ENCODE measurements at regions not wholly inside any gene's neighbourhood (a gene's known extent, or its start where the extent isn't known, plus 50 kb on each side); places are given as distances from the start of the nearest gene placed in this dataset.
"Not testable (repeated sequence)": the region's sequence is repeated elsewhere in the genome, so short reads cannot be mapped to it uniquely, and the experiment has no call there.

DNA sequence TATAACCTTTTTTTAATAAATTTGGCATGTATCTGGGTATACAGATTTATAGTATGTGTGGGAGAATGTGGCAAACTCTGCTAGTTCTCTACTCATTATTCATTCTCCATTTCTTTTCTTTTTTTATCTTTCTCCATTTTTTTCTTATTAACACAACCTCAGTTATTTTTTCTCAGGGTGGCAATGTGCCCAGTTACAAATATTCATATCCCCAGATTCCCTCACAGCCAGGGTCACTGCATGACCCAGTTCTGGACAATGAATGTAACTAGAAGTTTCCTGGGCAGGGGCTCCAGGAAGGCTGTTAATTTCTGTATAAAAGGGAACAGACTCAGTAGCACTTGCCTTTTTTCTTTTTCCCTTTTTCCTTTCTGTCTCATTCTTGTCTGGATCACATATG is 95.6 kb downstream of the VCPKMT start:
- no peak for DNase-seq

DNA sequence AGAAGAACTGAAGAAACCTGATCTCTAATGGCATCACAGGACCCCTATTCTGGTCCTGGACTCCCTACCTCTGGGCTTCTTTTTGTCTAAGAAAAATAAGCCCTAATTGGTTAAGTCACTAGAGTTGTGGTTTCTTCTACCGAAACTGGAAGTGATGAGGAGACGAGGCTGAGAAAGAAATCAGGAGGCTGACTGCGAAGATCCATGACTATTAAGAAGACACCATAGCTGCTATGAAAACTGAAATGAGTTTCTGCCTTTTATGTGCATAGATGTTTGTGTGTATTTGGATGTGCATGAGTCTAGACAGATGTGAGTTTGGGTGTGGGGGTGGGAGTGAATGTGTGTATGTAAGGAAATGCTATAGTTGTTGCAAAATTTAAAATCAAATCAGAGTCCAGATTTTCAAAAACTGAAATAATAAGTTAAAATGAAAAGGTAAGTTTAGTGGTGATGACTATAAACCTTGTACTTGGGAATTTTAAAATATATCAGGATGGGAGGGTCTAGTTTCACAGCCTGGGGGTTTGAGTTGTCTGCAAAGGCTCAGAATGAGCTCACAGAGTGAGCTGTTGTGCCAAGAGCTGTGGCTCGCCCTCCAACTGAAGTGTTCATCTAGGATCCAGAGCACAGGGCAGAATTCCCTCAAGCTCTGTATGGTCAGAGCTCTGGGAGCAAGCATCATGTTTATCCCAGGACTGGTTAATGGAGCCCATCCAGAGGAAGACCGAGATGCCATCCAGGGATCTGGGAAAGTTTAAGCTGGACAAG is 94.9 kb downstream of the VCPKMT start:
- DNase-seq: peak; percentile 62

DNA sequence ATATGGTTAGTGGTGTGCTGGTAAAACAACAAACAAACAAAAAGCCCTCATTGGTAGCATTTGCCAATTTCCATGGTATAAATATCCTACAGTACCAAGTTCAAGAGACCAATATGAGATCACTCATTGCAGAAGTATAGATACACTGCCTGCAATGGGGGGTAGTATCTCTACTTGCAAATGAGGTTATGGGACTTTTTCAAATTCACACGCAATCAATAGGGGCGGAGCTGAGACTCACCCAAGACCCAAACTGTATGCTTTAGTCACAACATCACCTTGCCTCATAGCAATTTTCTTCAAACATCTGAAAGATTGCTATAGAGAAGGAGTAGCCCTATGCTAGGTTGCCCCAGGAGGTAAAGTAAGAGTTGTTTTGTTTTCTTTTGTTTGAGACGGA is 93.7 kb downstream of the VCPKMT start:
- DNase-seq: no peak

DNA sequence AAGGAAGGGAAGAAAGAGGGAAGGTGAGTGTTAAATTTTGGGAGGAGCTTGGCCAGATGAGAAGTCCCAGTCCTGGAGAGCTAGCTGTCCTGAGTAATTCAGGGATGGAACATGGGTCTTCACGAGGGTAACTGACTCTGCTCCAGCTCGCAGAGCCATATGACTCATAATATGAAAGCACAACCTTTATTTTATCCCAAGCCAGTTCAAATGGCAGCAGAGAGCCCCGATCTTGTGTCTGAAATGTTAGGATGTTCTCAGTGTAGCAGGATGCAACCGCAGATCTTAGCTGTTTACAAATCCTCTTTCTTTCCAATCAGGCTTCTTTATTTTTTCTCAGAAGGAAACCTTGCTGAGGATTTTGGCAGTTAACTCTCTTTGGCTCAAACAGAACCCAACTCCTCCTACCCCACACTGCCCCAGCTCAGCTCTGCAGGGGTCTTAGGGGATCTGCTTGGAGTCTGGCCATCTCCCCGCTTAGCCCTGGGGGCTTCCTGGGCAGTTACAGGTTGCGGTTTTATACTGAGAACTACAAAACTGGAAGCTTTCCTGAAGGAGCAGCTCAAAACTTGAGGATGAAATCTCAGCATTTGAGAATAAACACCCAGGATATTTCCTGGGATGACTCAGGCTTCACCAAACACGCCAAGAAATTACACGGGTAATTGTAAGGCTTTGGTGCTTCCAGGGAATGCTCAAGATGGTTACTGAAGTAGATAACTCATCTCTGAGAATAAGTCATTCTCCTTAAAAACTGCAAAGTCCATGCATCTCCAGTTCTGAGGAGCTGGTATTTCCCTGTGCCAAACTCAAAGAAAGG is 92.5 kb downstream of the VCPKMT start:
- DNase-seq: no peak

DNA sequence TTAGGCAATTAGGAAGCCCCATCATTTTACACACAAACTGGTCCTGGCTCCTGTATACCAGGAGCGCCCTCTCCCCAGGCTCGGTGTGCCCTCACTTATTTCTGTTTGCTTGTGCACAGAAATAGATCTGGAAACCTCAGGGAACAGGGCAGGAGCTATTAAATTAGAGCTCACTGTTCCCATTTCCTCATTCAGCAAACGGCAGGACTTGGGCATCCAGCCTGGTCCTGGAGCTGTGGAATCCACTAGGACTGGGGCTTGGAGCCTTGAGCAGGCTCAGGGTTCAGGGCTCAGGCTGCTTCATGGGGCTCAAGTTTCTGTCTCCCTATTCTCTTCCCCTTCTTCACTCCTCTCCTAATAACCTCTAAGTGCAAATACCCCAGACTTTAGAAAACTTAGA is 91.3 kb downstream of the VCPKMT start:
- DNase-seq: no peak

DNA sequence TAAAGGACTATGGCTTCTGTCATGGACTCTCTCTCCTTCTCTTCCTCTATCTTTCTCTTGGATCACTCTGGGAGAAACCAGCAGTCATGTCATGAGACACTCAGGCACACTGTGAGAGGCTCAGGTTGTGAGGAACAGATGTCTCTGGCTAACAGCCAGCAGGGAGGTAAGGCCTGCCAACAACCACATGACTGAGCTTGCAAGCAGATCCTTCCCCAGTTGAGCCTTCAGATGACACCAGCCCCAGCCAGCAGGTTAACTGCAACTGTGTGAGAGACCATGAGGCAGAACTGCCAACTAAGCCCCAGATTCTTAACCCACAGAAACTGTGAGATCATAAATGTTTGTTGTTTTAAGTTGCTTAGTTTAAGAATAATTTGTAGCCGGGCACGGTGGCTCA is 90.6 kb downstream of the VCPKMT start:
- DNase-seq: no peak

DNA sequence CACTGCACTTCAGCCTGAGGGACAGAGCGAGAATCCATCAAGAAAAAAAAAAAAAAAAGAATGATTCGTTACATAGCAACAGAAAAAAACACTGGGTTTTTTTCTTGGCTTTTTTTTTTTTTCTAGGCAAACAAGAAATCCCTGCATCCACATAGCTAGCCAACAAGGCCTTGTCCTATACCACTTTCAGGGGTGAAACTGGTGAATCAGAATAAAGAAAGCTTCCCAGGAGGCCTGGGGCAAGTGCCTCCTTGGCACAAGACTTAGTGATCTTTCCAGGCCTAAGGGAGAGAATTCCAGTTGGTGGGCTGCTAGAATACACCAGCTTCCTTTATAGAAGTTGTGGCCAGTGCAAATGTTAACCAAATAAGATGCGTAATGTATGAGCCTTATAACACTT is 90.0 kb downstream of the VCPKMT start:
- no peak for DNase-seq

DNA sequence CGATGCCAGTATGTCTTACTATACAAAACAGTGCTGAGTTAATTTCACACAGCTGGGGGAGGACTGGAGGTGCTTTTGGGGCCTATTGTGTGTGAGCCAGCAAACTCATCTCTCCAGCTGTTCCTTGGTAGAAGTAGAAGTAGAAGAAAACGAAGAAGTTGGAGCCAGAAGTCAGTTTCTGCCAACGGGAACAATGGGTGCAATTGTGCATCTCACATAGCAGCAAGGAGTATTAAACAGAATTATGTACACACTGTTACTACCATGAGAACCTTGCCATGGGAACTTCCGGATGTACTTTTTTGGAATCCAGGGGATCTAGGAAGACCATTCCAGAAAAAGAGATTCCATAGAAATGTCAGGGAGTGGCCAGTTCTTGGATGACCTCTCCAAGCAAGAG is 88.6 kb downstream of the VCPKMT start:
- DNase-seq: no peak

DNA sequence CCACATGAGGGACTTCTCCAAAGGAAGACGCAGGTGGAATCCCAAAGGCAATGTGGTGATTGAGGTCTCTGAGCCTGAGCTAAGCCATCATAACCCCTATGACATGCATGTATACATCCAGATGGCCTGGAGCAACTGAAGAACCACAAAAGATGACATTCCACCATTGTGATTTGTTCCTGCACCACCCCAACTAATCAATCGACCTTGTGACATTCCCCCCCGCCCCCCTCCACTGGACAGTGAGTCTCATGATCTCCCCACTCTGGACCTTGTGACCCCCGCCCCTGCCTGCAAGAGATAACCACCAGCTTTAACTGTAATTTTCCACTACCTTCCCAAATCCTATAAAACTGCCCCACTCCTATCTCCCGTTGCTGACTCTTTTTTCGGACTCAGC is 87.9 kb downstream of the VCPKMT start:
- DNase-seq: no peak

DNA sequence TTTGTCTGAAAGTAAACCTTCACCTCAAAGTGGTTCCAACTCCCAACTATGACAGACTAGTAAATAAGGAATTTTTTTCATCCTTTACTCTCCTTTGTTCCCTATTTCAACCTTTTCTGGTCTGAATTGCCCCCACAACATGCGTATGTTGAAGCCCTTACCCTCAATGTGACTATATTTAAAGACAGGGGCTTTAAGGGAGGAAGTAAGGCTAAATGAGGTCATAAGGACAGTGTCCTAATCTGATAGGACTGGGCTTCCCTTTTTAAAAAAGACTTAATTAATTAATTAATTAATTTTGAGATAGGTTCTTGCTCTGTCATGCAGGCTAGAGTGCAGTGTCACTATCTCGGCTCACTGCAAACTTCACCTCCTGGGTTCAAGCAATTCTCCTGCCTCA is 86.3 kb downstream of the VCPKMT start:
- no peak for DNase-seq

DNA sequence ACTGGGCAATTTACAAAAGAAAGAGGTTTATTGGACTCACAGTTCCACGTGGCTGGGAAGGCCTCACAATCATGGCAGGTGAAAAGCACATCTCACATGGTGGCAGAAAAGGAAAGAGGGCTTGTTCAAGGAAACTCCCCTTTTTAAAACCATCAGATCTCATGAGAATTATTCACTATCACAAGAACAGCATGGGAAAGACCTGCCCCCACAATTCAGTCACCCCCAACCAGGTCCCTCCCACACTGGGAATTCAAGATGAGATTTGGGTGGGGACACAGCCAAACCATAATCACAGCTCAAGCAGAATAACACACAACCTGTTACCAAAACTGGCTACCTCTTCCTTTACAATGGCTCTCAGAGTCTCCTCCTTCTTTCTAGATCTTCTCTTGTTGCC is 85.5 kb downstream of the VCPKMT start:
- not testable (repeated sequence) for DNase-seq

DNA sequence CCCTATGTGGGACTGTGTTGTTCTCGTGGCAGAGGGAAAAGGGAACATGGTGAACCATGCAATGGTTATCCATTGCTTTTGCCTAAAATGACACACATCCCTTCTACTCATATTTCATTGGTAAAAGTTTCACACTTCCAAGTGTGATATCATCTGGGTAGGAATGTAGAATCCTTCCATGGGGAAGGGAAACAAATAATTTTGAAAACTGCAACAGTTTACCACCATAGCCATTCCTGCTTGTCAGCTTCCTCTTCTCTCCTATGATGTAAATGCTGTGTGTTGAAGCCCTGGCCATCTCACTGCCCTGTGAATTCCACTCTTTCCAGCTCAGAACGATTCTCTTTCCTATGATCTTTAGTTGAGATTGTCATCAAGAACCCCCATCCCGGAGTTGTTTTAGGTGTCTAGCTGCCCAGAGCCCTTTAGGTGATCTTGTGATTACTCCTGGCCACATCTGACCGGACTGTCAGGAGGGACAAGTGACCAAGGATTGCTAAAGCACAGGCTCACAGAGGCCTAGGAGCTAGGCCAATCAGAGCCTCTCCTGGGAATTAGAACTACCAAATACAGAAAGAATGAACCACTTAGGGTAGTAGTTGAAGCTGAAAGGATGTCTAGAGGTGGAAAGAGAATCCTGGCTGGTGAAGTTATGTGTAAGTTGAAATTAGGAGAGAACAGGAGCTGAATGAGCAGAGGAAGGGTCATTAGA is 84.6 kb downstream of the VCPKMT start:
- no peak for DNase-seq

DNA sequence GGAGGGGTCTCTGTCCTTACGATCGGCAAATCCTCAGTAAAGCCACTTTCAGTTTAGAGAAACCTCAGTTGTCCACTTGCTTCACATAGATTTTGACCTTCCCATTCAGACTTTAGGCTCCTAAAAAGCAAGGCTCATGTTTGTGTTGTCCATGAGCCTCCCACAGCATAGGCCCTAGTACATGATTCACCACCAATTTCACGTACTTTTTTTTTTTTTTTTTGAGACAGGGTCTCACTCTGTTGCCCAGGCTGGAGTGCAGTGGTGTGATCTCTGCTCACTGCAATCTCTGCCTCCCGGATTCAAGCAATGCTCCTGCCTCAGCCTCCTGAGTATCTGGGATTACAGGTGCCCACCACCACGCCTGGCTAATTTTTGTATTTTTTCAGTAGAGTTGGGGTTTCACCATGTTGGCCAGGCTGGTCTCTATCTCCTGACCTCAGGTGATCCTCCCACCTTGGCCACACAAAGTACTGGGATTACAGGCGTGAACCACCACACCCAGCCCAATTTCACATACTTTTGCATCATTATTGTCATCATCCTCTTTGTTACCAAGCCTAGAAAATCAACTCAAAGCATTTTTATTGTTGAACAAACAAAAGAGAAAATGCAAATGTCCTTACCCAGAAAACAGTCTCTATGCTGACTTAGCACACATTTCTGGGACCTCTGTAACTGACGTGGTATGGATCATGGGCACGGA is 83.8 kb downstream of the VCPKMT start:
- peak; percentile 58 for DNase-seq

DNA sequence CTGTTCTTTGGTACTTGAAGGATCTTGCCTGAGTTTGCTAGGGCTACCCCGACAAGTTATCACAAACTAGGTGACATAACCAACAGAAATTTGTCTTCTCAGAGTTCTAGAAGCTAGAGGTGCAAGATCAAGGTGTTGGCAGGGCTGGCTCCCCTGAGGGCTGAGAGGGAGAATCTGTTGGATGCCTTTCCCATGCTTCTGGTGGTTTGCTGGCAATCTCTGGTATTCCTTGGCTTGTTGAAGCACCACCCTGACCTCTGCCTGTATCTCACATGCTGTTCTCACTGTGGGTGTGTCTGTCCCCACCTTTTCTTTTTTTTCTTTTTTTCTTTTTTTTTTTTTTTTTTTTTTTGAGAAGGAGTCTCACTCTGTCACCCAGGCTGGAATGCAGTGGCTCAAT is 81.2 kb downstream of the VCPKMT start:
- DNase-seq: no peak

DNA sequence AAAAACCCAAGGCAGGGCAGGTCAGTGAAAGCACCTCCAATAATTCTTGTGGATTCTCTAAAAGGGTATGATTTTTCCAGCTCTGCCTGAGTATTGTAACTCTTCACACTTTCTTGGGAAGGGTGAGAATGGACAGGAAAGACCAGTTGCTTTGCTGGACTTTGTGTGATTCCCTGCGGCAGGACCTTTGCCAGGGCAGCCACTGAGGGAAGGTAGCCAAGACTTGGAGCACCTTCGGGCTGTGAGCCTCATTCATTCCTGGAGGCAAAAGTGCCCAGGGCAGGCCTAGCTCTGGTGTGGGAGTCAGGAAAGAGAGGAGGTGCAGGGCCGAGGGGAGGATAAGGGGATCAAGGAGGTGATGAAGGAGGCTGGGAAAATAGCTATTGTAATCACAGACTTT is 80.2 kb downstream of the VCPKMT start:
- no peak for DNase-seq

DNA sequence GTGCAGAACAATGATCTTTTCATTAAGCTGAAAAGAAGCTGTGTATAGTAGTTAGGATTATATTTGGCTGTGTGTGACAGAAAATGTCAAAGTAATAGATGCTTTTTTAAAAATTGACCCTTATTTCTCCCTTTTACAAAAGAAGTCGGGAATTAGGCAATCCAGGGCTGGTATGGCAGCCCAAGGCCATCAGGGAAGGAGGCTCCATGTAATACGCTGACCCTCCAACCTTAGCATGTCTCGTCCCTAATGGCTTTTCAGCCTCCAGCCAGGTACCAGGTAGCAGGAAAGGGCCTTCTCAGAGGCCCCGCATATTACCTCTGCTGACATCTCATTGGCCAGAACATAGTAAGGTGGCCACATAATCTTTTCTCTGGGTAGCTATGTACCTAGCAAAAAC is 79.7 kb downstream of the VCPKMT start:
- no peak for DNase-seq

DNA sequence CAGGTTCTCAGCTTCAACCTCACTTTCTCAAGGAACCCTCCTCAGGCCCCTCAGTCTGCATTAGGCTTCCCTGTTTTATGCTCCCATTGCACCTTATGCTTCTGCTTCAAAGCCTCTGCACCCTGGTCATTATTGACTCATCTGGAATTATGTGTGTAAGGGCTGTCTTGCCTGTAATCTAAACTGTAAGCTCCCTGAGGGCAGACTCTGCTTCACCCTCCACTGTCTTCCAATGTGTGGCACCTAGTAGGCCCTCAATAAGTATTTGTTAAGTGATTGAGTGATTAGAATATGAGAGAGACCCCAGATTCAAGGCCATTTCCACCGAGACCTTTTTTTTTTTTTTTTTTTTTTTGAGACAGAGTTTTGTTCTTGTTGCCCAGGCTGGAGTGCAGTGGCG is 79.1 kb downstream of the VCPKMT start:
- DNase-seq: no peak

DNA sequence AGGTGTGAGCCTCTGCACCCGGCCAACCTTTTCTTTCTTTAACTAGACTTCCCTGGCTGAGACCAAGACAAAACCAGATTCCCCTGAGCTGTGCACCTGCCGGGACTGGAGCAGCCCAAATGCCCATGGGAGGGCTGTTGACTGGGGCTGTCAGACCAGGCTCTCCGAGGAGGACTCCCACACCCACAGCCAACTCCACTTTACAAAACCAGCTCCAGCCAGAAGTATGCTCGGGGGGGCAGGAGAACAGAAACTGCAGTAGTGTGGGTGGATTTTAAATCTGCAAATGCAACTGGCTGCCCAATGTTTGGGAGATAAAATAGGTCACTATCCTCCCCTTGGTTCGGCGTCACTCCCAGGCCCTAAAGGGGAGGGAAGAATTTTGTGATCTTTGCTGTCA is 78.5 kb downstream of the VCPKMT start:
- DNase-seq: peak; percentile 40

DNA sequence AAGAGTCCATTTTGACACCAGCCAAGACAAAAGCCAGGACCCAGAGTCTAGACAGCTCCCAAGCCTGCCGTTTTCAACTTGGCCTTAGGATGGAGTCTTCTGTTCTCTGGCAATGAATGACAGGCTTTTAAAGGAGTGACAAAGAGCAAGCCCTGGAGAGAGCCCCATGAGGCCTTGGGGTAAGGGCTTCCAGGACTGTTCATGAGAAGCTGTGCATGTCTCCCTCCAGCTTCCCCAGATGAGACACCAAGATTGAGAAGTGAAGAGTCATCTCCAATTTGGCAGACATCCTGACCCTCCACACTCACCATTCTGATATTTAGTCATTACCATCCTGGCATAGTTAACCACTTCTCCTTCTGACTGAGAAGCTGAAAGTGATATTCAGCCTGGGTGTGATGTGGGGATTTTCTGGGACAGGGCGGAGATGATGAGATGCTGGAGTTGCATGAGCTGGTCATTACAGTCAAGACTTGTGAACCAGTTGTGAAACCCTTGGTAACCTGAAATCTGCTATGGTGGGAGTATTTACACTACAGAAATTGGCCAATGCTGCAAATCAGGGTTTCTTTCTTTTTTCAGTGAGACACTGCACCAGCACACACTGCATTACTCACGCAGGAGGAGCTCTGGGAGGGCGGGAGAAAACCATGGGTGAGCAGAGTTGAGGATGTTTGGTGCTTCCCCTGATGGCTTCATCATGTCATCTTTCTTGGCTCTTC is 77.8 kb downstream of the VCPKMT start:
- DNase-seq: peak; percentile 98

DNA sequence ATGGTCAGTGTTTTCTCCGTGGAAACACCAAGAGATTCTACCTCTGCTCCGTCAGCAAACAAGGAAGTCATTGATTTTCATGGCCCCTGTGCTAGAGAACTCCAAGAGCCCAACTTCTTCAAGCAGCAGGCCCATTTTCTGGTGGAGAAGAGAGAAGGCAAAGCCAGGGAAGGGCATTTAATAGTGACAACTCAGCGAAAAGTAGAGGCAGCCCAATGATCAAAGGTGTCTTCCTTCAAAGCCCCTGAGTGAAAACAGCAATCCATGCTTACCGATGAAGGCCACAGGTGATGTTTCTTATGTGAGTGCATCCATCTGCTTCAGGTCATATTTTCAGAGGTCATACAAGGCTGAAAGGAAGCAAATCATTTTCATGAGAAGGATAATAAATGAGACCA is 77.3 kb downstream of the VCPKMT start:
- DNase-seq: no peak

DNA sequence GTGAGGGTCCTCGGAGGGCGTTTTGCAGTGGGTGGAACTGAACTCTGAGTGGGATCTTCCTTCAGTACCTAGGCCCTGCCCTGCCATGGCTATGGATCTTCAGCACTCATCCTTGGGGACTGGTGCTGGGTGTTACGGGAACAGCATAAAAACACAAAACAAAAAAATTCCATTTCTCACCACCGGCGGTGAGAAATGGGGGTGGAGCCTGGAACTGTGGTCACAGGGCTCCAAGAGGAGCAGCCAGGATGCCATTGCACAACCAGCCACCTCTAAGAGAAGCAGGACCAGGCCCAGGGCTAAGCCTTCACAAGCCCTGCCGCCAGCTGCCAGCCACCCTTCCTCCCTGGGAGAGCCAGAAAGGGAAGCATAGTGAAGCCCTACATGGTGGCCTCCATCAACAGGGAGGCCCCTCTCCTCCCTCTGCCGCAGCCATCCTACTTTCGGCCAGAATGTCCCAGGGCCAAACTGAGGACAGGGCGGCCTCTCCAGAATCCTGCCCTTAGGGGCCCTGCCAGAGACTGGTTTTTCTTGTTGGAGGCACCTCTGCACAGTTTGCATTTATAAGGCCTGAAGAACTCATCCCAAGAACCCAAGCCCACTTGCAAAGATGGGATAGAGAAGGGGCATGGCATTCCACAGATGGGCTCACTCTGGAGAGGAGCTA is 76.5 kb downstream of the VCPKMT start:
- DNase-seq: peak; percentile 56

DNA sequence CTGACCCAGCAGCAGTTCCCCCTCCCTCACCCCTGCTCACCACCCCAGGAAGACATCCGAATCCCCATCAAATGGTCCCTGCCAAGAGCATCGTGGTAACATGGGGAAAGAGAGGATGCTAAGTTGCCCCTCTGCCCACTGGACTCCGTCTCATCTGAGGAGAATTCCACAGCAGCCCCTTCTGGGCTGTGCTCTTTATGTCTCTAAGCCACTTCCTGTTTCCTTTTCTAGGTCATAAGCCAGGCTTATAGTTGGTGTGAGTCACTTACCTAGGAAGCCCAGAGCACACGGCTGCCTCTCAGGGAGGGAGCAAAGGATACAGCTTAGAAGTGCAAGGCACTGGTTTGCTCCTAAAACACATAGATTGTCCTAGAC is 76.0 kb downstream of the VCPKMT start:
- peak; percentile 86 for DNase-seq
